ENCODE measurements at regions not wholly inside any gene's neighbourhood (a gene's known extent, or its start where the extent isn't known, plus 50 kb on each side); places are given as distances from the start of the nearest gene placed in this dataset.

GRCh38 chr12:77606348-77606747 is 224.3 kb upstream of the NAV3 start:
- TF ChIP-seq EZH2 (IDR thresholded peaks at IDR 0.05; ENCODE audit: borderline replicate concordance, low read depth, low read length, severe bottlenecking) (no peak), CTCF (IDR thresholded peaks at IDR 0.05; ENCODE audit: extremely low read depth in 1 of 2, insufficient read depth in 1 of 2, low read depth in 1 of 2, low read length in 2 of 2) (no peak), JUN (IDR thresholded peaks at IDR 0.05; ENCODE audit: borderline replicate concordance, insufficient read depth, insufficient read length, low read depth) (no peak), FOS (IDR thresholded peaks at IDR 0.05; ENCODE audit: borderline replicate concordance, insufficient read depth, low read length) (no peak), POLR2A (IDR thresholded peaks at IDR 0.05; ENCODE audit: low read depth, low read length) (no peak), MYC (IDR thresholded peaks at IDR 0.05; ENCODE audit: low read depth, low read length) (no peak)
- FAIRE-seq (no peak), DNase-seq (ENCODE audit: low read depth, low spot score) (no peak)
- Histone ChIP-seq H3K4me2 (ENCODE audit: insufficient read depth, low read length) (no peak overlapping the region), H3K9me3 (replicated peaks; ENCODE audit: control insufficient read depth, insufficient read depth, low read length) (no peaks in the 10 kb centered on the region), H3K4me1 (ENCODE audit: control insufficient read depth, extremely low read depth, insufficient read depth, low read length) (no peaks in the 10 kb centered on the region), H3K27ac (ENCODE audit: insufficient read depth, low read depth, low read length) (no peak overlapping the region), H2AFZ (ENCODE audit: low read depth, low read length) (no peak overlapping the region), H4K20me1 (replicated peaks; ENCODE audit: control insufficient read depth, extremely low read depth, insufficient read depth, low read length) (no peaks in the 10 kb centered on the region), H3K27me3 (ENCODE audit: control insufficient read depth in 2 of 2, insufficient read depth in 2 of 2, low read length in 2 of 2) (peaks cover 0 to 2% of the 10 kb centered on the region in 2 experiments), H3K4me3 (replicated peaks in 1 of 3; ENCODE audit: insufficient read depth in 1 of 3, low read depth in 1 of 3, low read length in 3 of 3) (no peak overlapping the region), H3K9me1 (replicated peaks; ENCODE audit: control insufficient read depth, extremely low read depth, insufficient read depth, low read length) (no peaks in the 10 kb centered on the region), H3K36me3 (ENCODE audit: control insufficient read depth in 2 of 2, extremely low read depth in 1 of 2, insufficient read depth in 2 of 2, low read length in 2 of 2) (no peaks in the 10 kb centered on the region), H3K9ac (replicated peaks; ENCODE audit: extremely low read depth, insufficient read depth, low read length) (no peak overlapping the region), H3K79me2 (ENCODE audit: control insufficient read depth, insufficient read depth, low read length) (no peaks in the 10 kb centered on the region)
- CTCF ChIA-PET, result no interaction called here
- intact Hi-C loops (cut with micrococcal nuclease), result no loop called here
- no TSS peak for BruUV-seq (replicated peaks)
- POLR2A ChIA-PET, result no interaction called here
- dilution Hi-C loops (cut with MboI; ENCODE audit: extremely low pct_ligation_motif_present, low sequenced_read_pairs), result no loop called here

DNA sequence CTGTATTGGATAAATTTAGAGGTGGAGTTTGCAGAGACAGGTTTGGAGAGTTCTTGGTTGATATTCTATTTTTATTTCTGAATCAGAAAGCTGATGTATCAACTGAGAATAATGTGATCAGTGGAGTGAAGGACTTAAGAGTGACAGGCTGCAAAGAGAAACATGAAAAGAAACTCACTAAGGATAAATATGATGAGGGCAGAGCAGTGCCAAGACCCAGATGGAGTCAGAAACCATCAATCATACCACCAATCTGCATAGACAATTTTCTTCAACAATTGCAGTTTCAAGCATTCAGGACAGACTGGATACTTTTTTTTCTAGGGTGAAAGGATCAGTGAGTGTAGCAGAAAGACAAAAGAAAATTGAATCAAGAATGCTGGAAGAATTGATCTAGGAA is 226.7 kb upstream of the NAV3 start:
- dilution Hi-C loops (cut with MboI; ENCODE audit: extremely low pct_ligation_motif_present, low sequenced_read_pairs), result no loop called here
- Histone ChIP-seq H3K9ac (replicated peaks; ENCODE audit: extremely low read depth, insufficient read depth, low read length) (no peak overlapping the region), H2AFZ (ENCODE audit: low read depth, low read length) (no peak overlapping the region), H3K4me3 (replicated peaks in 1 of 3; ENCODE audit: insufficient read depth in 1 of 3, low read depth in 1 of 3, low read length in 3 of 3) (no peak overlapping the region), H3K9me3 (replicated peaks; ENCODE audit: control insufficient read depth, insufficient read depth, low read length) (no peaks in the 10 kb centered on the region), H3K27ac (ENCODE audit: insufficient read depth, low read depth, low read length) (no peak overlapping the region), H3K79me2 (ENCODE audit: control insufficient read depth, insufficient read depth, low read length) (no peaks in the 10 kb centered on the region), H3K4me1 (ENCODE audit: control insufficient read depth, extremely low read depth, insufficient read depth, low read length) (no peaks in the 10 kb centered on the region), H3K27me3 (ENCODE audit: control insufficient read depth in 2 of 2, insufficient read depth in 2 of 2, low read length in 2 of 2) (peaks cover 0 to 2% of the 10 kb centered on the region in 2 experiments), H3K36me3 (ENCODE audit: control insufficient read depth in 2 of 2, extremely low read depth in 1 of 2, insufficient read depth in 2 of 2, low read length in 2 of 2) (no peaks in the 10 kb centered on the region), H3K4me2 (ENCODE audit: insufficient read depth, low read length) (no peak overlapping the region), H4K20me1 (replicated peaks; ENCODE audit: control insufficient read depth, extremely low read depth, insufficient read depth, low read length) (no peaks in the 10 kb centered on the region), H3K9me1 (replicated peaks; ENCODE audit: control insufficient read depth, extremely low read depth, insufficient read depth, low read length) (no peaks in the 10 kb centered on the region)
- POLR2A ChIA-PET, result no interaction called here
- BruUV-seq (replicated peaks), result no TSS peak
- CTCF ChIA-PET, result no interaction called here
- TF ChIP-seq GATA2 (IDR thresholded peaks at IDR 0.05; ENCODE audit: insufficient read depth, insufficient read length, low read depth, low read length), result no peak
- no peak for TF ChIP-seq MYC (IDR thresholded peaks at IDR 0.05; ENCODE audit: low read depth, low read length)
- no peak for TF ChIP-seq POLR2A (IDR thresholded peaks at IDR 0.05; ENCODE audit: low read depth, low read length)
- no peak for TF ChIP-seq JUN (IDR thresholded peaks at IDR 0.05; ENCODE audit: borderline replicate concordance, insufficient read depth, insufficient read length, low read depth)
- TF ChIP-seq MAX (IDR thresholded peaks at IDR 0.05; ENCODE audit: insufficient read depth, insufficient read length), result no peak
- no peak for TF ChIP-seq POLR2AphosphoS5 (IDR thresholded peaks at IDR 0.05; ENCODE audit: insufficient read depth, low read depth, low read length)
- no peak for TF ChIP-seq EZH2 (IDR thresholded peaks at IDR 0.05; ENCODE audit: borderline replicate concordance, low read depth, low read length, severe bottlenecking)
- TF ChIP-seq CTCF (IDR thresholded peaks at IDR 0.05; ENCODE audit: extremely low read depth in 1 of 2, insufficient read depth in 1 of 2, low read depth in 1 of 2, low read length in 2 of 2), result no peak
- no peak for TF ChIP-seq FOS (IDR thresholded peaks at IDR 0.05; ENCODE audit: borderline replicate concordance, insufficient read depth, low read length)
- no peak for DNase-seq (ENCODE audit: low read depth, low spot score)
- FAIRE-seq, result no peak
- intact Hi-C loops (cut with micrococcal nuclease), result no loop called here

Measured in endothelial cell of umbilical vein (primary cell).